HG02623 (cell line): ENCODE measurements at regions not wholly inside any gene's neighbourhood (a gene's known extent, or its start where the extent isn't known, plus 50 kb on each side); places are given as distances from the start of the nearest gene placed in this dataset.

Source experiments
- ATAC-seq: cut with Tn5 transposase; IDR thresholded peaks from one replicate; pipeline ENCODE4 v1.9.1; 2021; ENCODE audit warnings: moderate library complexity; ENCODE audit not compliant: unreplicated experiment

GRCh38 chr10:106213493-106213892, 951.0 kb downstream of the SORCS1 start:
- ATAC-seq = no peak

- ATAC-seq = no peak
These were observed 966.2 kb downstream of the SORCS1 start for GRCh38 chr10:106198275-106198674.

GRCh38 chr10:106189292-106189691, 975.2 kb downstream of the SORCS1 start:
- no peak for ATAC-seq

- no peak for ATAC-seq
These were observed 978.6 kb downstream of the SORCS1 start for GRCh38 chr10:106185951-106186350.

GRCh38 chr10:106183041-106183440, 981.5 kb downstream of the SORCS1 start:
- no peak for ATAC-seq

- no peak for ATAC-seq
These were observed 982.0 kb downstream of the SORCS1 start for GRCh38 chr10:106182542-106182941.

- ATAC-seq = no peak
These were observed 983.0 kb downstream of the SORCS1 start for GRCh38 chr10:106181501-106181900.

GRCh38 chr10:106179430-106179829, 985.1 kb downstream of the SORCS1 start:
- ATAC-seq = no peak

- ATAC-seq = no peak
These were observed 988.6 kb downstream of the SORCS1 start for GRCh38 chr10:106175760-106176377.

GRCh38 chr10:106173838-106174237, 990.7 kb downstream of the SORCS1 start:
- ATAC-seq = no peak

GRCh38 chr10:106169241-106169640, 995.3 kb downstream of the SORCS1 start:
- no peak for ATAC-seq

GRCh38 chr10:106167946-106168345, 996.6 kb downstream of the SORCS1 start:
- no peak for ATAC-seq

GRCh38 chr10:106158241-106158640, 1006.3 kb downstream of the SORCS1 start:
- ATAC-seq = no peak

- ATAC-seq = no peak
These were observed 1017.5 kb downstream of the SORCS1 start for GRCh38 chr10:106147021-106147420.

- no peak for ATAC-seq
These were observed 1024.6 kb downstream of the SORCS1 start for GRCh38 chr10:106139915-106140314.

- no peak for ATAC-seq
These were observed 1028.3 kb downstream of the SORCS1 start for GRCh38 chr10:106136175-106136574.

- no peak for ATAC-seq
These were observed 1030.0 kb downstream of the SORCS1 start for GRCh38 chr10:106134326-106135000.

GRCh38 chr10:106133451-106133850, 1031.1 kb downstream of the SORCS1 start:
- no peak for ATAC-seq

- no peak for ATAC-seq
These were observed 1031.5 kb downstream of the SORCS1 start for GRCh38 chr10:106132956-106133355.

GRCh38 chr10:106114656-106115186, 1049.8 kb downstream of the SORCS1 start:
- no peak for ATAC-seq

GRCh38 chr10:106111246-106111645, 1053.3 kb downstream of the SORCS1 start:
- no peak for ATAC-seq

- ATAC-seq = no peak
These were observed 1056.8 kb downstream of the SORCS1 start for GRCh38 chr10:106107706-106108105.
